ENCODE measurements at regions not wholly inside any gene's neighbourhood (a gene's known extent, or its start where the extent isn't known, plus 50 kb on each side); places are given as distances from the start of the nearest gene placed in this dataset.

- TF ChIP-seq CTCF (IDR thresholded peaks at IDR 0.05; ENCODE audit: insufficient read depth, low read length, poor library complexity, severe bottlenecking) (no peak), EZH2phosphoT487 (conservative IDR thresholded peaks at IDR 0.05; ENCODE audit: low read length) (no peak)
Observed at GRCh38 chr6:102984357-102984756, 1590.8 kb downstream of the GRIK2 start.
